Activated CD8-positive, alpha-beta memory T cell treated with anti-CD3 and anti-CD28 coated beads for 36 hours (primary cell): ENCODE measurements at regions not wholly inside any gene's neighbourhood (a gene's known extent, or its start where the extent isn't known, plus 50 kb on each side); places are given as distances from the start of the nearest gene placed in this dataset.
"Not testable (repeated sequence)": the region's sequence is repeated elsewhere in the genome, so short reads cannot be mapped to it uniquely, and the experiment has no call there.

ENCODE experiments used
- CTCF ChIA-PET: fragments of 350-600 bp; sonication (Branson Sonifier 250); formaldehyde crosslinking; loops from one replicate; lab custom pipeline; 2021; ENCODE audit warnings: antibody characterized with exemption; lab: Charles Lee
- POLR2A ChIA-PET: fragments of 350-600 bp; sonication (Branson Sonifier 250); formaldehyde crosslinking; loops from one replicate; lab custom pipeline; 2021; ENCODE audit warnings: antibody characterized with exemption; lab: Charles Lee

GRCh38 chr1:195878478-195878877 lies 729.8 kb downstream of the KCNT2 start:
- ChIA-PET CTCF (no interaction called here), POLR2A (no interaction called here)

GRCh38 chr1:195876792-195877191 lies 731.4 kb downstream of the KCNT2 start:
- CTCF ChIA-PET = no interaction called here
- POLR2A ChIA-PET = no interaction called here

- ChIA-PET CTCF (no interaction called here), POLR2A (no interaction called here)
Observed at GRCh38 chr1:195872376-195872775, 735.9 kb downstream of the KCNT2 start.

GRCh38 chr1:195867638-195868037 lies 740.6 kb downstream of the KCNT2 start:
- ChIA-PET POLR2A (no interaction called here), CTCF (no interaction called here)

GRCh38 chr1:195866781-195867222 lies 741.4 kb downstream of the KCNT2 start:
- POLR2A ChIA-PET = no interaction called here
- CTCF ChIA-PET = no interaction called here

DNA sequence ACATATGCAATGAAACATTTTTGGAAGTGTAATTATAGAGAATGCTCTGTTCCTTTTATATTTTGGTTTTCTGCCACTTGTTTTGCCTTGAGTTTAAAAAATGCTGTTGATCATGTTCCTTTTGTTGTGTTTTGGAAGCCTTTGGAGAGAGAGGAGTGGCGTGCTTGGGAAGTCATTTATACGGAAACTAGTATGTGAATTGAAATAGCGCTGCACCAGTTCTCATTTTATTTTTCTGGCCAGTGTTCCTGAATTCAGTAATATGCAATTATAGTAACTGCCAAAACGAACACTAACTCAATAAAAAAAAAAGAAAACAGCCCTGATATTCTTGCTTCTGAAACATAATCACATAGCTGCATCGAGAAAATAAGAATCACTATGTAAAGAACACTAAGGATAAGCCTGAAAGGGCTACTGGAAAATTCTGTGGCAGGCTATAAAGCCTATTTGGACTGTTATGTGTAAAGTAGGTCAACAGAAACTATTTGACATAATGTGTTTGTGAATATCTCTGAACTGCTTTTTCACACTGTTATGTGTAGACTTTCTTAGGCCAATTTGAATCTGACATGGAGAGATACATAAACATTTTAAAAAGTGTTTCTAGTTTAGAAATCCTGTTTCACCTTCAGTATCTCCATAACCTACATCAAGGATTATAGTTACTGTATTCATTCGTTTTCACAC lies 742.0 kb downstream of the KCNT2 start:
- ChIA-PET CTCF (no interaction called here), POLR2A (no interaction called here)

- CTCF ChIA-PET = no interaction called here
- POLR2A ChIA-PET = no interaction called here
Observed at GRCh38 chr1:195851804-195852203, 756.4 kb downstream of the KCNT2 start.

- CTCF ChIA-PET = no interaction called here
- POLR2A ChIA-PET = no interaction called here
Observed at GRCh38 chr1:195851016-195851601, 757.1 kb downstream of the KCNT2 start.

DNA sequence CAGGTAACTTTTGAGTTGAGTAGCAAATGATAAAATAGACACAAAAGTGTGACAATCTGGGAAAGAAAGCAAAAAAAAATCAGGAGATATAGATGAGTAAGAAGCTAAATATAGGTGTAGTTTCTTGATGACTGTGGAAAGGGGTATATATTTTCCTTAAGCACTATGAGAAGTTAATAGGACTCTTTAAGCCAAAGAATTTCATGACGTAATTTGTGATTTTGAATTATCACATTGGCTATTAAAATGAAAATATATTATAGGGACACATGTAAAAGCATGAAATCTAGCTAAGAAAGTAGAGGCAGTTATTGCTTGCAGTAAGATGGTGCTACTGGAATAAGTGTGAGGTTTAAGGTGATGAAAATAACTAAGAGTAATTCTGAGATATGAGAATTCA lies 759.1 kb downstream of the KCNT2 start:
- ChIA-PET POLR2A (no interaction called here), CTCF (no interaction called here)

GRCh38 chr1:195847957-195848875 lies 760.0 kb downstream of the KCNT2 start:
- CTCF ChIA-PET, POLR2A ChIA-PET: not testable (repeated sequence)

GRCh38 chr1:195831789-195832188 lies 776.5 kb downstream of the KCNT2 start:
- POLR2A ChIA-PET = no interaction called here
- CTCF ChIA-PET = no interaction called here

DNA sequence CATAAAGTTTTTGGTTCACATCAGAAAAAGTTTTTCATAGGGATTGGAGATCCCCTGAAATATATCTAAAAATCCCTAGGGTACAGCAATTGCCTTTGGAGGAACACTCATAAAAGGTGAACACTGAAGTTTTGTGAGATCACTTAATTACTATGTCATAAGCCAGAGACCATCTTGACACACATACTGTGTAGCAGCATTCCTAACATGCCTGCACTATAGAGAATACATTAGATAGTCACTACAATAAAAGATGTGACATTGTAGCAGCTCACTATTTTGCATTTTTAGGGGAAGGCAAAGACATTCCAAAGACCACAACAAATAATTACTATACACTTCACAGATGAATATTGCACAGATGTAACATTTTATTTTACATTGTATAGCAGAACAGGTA lies 779.9 kb downstream of the KCNT2 start:
- POLR2A ChIA-PET = no interaction called here

GRCh38 chr1:195820925-195821324 lies 787.3 kb downstream of the KCNT2 start:
- POLR2A ChIA-PET = no interaction called here

More for the DNA sequence above, 779.9 kb downstream of the KCNT2 start:
- CTCF ChIA-PET = no interaction called here

DNA sequence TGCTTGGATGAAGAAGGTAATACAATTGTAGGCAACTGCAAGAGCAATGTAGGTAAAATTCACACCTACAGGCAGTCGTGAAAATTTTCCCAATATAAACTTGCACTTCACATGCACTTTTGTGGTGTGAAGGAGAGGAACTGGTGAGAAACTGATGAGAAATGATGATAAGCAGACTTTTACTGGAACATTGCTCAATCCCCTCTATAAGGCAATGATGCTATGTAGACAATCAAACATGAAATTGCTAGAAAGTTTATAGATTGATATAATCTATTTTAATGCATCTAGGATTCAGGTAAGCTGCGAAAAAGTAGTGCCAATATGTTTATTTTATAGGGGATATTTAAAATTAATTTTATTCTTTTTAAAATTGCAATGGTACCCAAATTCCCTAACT lies 802.2 kb downstream of the KCNT2 start:
- POLR2A ChIA-PET = no interaction called here

More at GRCh38 chr1:195820925-195821324, 787.3 kb downstream of the KCNT2 start:
- CTCF ChIA-PET = no interaction called here

GRCh38 chr1:195804547-195804946 lies 803.7 kb downstream of the KCNT2 start:
- ChIA-PET POLR2A (no interaction called here), CTCF (no interaction called here)

More for the DNA sequence above, 802.2 kb downstream of the KCNT2 start:
- CTCF ChIA-PET = no interaction called here

GRCh38 chr1:195799016-195799415 lies 809.2 kb downstream of the KCNT2 start:
- POLR2A ChIA-PET = no interaction called here
- CTCF ChIA-PET = no interaction called here

GRCh38 chr1:195794225-195794624 lies 814.0 kb downstream of the KCNT2 start:
- CTCF ChIA-PET = no interaction called here
- POLR2A ChIA-PET = no interaction called here

DNA sequence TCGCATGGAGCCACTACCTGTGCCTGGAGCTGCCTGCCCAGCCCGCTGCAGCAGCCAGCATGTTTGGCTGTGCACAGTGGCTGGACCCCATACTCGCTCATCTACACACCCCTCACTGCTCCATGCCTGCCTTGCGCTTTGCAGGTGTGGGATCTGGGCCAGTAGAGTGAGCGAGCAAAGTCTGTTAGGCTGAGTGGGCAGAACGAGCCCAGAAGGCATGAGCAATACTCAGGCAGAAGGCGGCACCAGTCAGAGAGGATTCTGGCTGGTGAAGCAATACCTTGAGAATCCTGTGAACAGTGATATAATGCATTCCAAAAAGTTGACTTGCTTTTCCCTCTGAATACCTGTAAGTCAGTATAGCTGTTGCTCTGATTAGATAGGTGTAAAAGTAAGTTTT lies 816.4 kb downstream of the KCNT2 start:
- POLR2A ChIA-PET = no interaction called here
- CTCF ChIA-PET = no interaction called here

GRCh38 chr1:195790514-195791168 lies 817.6 kb downstream of the KCNT2 start:
- ChIA-PET POLR2A (interaction anchor here (0.6 kb wide), 1 partner anchor 189 kb away, joined by 3 read pairs; no protein-coding TSS in a partner anchor), CTCF (no interaction called here)

GRCh38 chr1:195789321-195789720 lies 818.9 kb downstream of the KCNT2 start:
- CTCF ChIA-PET = no interaction called here
- POLR2A ChIA-PET = no interaction called here
